VCaP (cell line): ENCODE measurements at regions not wholly inside any gene's neighbourhood (a gene's known extent, or its start where the extent isn't known, plus 50 kb on each side); places are given as distances from the start of the nearest gene placed in this dataset.

ENCODE experiments used
- H3K27ac ChIP-seq: fragments of 450-650 bp; 2 replicates; pipeline ENCODE4 v1.5.1; 2017
- CTCF ChIP-seq: fragments of 450-650 bp; conservative IDR thresholded peaks from 2 replicates; pipeline ENCODE4 v1.5.1; 2017; ENCODE audit warnings: mild to moderate bottlenecking, moderate library complexity

- no peak overlapping the region for H3K27ac ChIP-seq
- TF ChIP-seq CTCF, result no peak
Observed at GRCh38 chr3:29145360-29145759, 135.5 kb upstream of the RBMS3 start.

GRCh38 chr3:29152379-29152778 lies 128.5 kb upstream of the RBMS3 start:
- TF ChIP-seq CTCF, result peak; percentile 25; the same call in 1 of the 2 replicates
- no peak overlapping the region for H3K27ac ChIP-seq

GRCh38 chr3:29153811-29154210 lies 127.1 kb upstream of the RBMS3 start:
- no peak overlapping the region for H3K27ac ChIP-seq
- TF ChIP-seq CTCF, result no peak

GRCh38 chr3:29156086-29156715 lies 124.7 kb upstream of the RBMS3 start:
- TF ChIP-seq CTCF, result no peak

GRCh38 chr3:29164825-29165224 lies 116.0 kb upstream of the RBMS3 start:
- TF ChIP-seq CTCF, result no peak
- H3K27ac ChIP-seq, result no peak overlapping the region

More at GRCh38 chr3:29156086-29156715, 124.7 kb upstream of the RBMS3 start:
- no peak overlapping the region for H3K27ac ChIP-seq

GRCh38 chr3:29167180-29167579 lies 113.7 kb upstream of the RBMS3 start:
- H3K27ac ChIP-seq, result no peak overlapping the region
- TF ChIP-seq CTCF, result no peak

GRCh38 chr3:29168081-29168480 lies 112.8 kb upstream of the RBMS3 start:
- TF ChIP-seq CTCF, result no peak
- no peak overlapping the region for H3K27ac ChIP-seq
